ENCODE measurements at regions not wholly inside any gene's neighbourhood (a gene's known extent, or its start where the extent isn't known, plus 50 kb on each side); places are given as distances from the start of the nearest gene placed in this dataset.

- ATAC-seq = no peak
- Histone ChIP-seq H3K9me3 (no peaks in the 10 kb centered on the region), H3K4me1 (no peaks in the 10 kb centered on the region), H3K36me3 (ENCODE audit: insufficient read depth in 1 of 2, low read depth in 1 of 2) (no peaks in the 10 kb centered on the region), H3K27me3 (ENCODE audit: insufficient read depth in 3 of 3, low read length in 2 of 3) (no peaks in the 10 kb centered on the region), H3K4me3 (no peak overlapping the region), H3K27ac (no peak overlapping the region)
- 74 to 84% (median 81%) methylated on average over 1 of the region's 1 CpG for WGBS, 3 donors
- TF ChIP-seq, protein P1, sequence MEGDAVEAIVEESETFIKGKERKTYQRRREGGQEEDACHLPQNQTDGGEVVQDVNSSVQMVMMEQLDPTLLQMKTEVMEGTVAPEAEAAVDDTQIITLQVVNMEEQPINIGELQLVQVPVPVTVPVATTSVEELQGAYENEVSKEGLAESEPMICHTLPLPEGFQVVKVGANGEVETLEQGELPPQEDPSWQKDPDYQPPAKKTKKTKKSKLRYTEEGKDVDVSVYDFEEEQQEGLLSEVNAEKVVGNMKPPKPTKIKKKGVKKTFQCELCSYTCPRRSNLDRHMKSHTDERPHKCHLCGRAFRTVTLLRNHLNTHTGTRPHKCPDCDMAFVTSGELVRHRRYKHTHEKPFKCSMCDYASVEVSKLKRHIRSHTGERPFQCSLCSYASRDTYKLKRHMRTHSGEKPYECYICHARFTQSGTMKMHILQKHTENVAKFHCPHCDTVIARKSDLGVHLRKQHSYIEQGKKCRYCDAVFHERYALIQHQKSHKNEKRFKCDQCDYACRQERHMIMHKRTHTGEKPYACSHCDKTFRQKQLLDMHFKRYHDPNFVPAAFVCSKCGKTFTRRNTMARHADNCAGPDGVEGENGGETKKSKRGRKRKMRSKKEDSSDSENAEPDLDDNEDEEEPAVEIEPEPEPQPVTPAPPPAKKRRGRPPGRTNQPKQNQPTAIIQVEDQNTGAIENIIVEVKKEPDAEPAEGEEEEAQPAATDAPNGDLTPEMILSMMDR (IDR thresholded peaks at IDR 0.05) = no peak
- intact Hi-C loops (cut with DNase I) = no loop called here
- no peak for DNase-seq
Observed at GRCh38 chr2:15018814-15019213, 386.3 kb downstream of the LRATD1 start.

GRCh38 chr2:15023221-15023620 lies 390.7 kb downstream of the LRATD1 start:
- WGBS, 3 donors = 83 to 87% (median 84%) methylated on average over 1 of the region's 1 CpG
- intact Hi-C loops (cut with DNase I) = no loop called here
- TF ChIP-seq, protein P1 (IDR thresholded peaks at IDR 0.05) = no peak
- Histone ChIP-seq H3K27ac (no peak overlapping the region), H3K9me3 (no peaks in the 10 kb centered on the region), H3K4me3 (no peak overlapping the region), H3K27me3 (ENCODE audit: insufficient read depth in 3 of 3, low read length in 2 of 3) (no peaks in the 10 kb centered on the region), H3K4me1 (no peaks in the 10 kb centered on the region), H3K36me3 (ENCODE audit: insufficient read depth in 1 of 2, low read depth in 1 of 2) (no peaks in the 10 kb centered on the region)
- ATAC-seq (no peak), DNase-seq (no peak)

- H3K27ac ChIP-seq = no peak overlapping the region
- 19 to 45% (median 27%) methylated on average over 2 of the region's 2 CpGs for WGBS, 3 donors
- intact Hi-C loops (cut with DNase I) = no loop called here
- H3K4me1 ChIP-seq = no peaks in the 10 kb centered on the region
- TF ChIP-seq, protein P1 (IDR thresholded peaks at IDR 0.05) = no peak
- no peak overlapping the region for H3K4me3 ChIP-seq
- no peaks in the 10 kb centered on the region for H3K27me3 ChIP-seq (ENCODE audit: insufficient read depth in 3 of 3, low read length in 2 of 3)
- ATAC-seq = no peak
- no peaks in the 10 kb centered on the region for H3K9me3 ChIP-seq
- no peaks in the 10 kb centered on the region for H3K36me3 ChIP-seq (ENCODE audit: insufficient read depth in 1 of 2, low read depth in 1 of 2)
- no peak for DNase-seq
Observed at GRCh38 chr2:15028406-15028805, 395.9 kb downstream of the LRATD1 start.

DNA sequence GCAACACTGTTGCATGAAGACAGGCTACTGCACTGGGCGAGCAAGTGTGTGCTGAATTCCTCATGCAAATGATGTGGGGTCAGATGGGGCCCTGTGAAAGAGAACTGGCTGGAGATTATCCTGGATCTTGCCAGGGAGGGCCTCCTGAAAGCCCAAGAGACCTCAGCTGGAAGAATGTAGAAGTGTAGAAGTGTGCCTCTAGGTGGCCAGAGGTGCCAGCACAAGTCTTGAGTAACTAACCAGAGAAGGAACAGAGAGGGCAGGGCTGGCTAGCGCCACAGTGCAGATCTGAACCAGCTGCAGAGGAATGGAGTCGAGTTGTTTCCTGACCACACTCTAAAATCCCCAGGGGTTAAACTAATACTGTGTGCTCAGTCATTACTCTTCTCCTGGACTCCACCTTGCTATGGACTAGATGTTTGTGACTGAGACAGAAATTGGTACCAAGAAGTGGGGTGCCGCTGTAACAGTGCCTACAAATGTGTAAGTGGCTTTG lies 399.3 kb downstream of the LRATD1 start:
- no peaks in the 10 kb centered on the region for H3K36me3 ChIP-seq (ENCODE audit: insufficient read depth in 1 of 2, low read depth in 1 of 2)
- no peaks in the 10 kb centered on the region for H3K4me1 ChIP-seq
- H3K4me3 ChIP-seq = no peak overlapping the region
- no peak overlapping the region for H3K27ac ChIP-seq
- TF ChIP-seq, protein P1 (IDR thresholded peaks at IDR 0.05) = no peak
- 66 to 84% (median 70%) methylated on average over 4 of the region's 4 CpGs for WGBS, 3 donors
- no peaks in the 10 kb centered on the region for H3K9me3 ChIP-seq
- intact Hi-C loops (cut with DNase I) = no loop called here
- no peaks in the 10 kb centered on the region for H3K27me3 ChIP-seq (ENCODE audit: insufficient read depth in 3 of 3, low read length in 2 of 3)
- ATAC-seq (no peak), DNase-seq (no peak)

DNA sequence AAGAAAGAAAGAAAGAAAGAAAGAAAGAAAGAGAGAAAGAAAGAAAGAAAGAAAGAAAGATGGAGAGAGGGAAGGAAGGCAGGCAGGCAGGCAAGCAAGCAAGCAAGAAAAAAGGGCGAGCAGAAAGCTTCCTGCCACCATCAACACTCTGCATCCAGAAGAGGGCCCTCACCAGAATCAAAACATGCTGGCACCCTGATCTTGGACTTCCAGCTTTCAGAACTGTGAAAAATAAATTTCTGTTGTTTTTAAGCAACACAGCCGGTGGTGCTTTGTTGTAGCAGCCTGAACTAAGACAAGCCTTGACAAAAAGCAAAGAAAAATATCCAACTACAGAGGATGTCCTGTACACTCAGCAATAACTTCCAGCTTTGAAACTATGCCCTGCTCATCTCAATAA lies 401.7 kb downstream of the LRATD1 start:
- ATAC-seq = no peak
- H3K4me1 ChIP-seq = no peaks in the 10 kb centered on the region
- H3K27me3 ChIP-seq (ENCODE audit: insufficient read depth in 3 of 3, low read length in 2 of 3) = no peaks in the 10 kb centered on the region
- no peak overlapping the region for H3K27ac ChIP-seq
- H3K36me3 ChIP-seq (ENCODE audit: insufficient read depth in 1 of 2, low read depth in 1 of 2) = no peaks in the 10 kb centered on the region
- 21 to 55% (median 24%) methylated on average over 2 of the region's 2 CpGs for WGBS, 3 donors
- DNase-seq = no peak
- no peak overlapping the region for H3K4me3 ChIP-seq
- intact Hi-C loops (cut with DNase I) = no loop called here
- H3K9me3 ChIP-seq = no peaks in the 10 kb centered on the region
- TF ChIP-seq, protein P1 (IDR thresholded peaks at IDR 0.05) = no peak

Measured in psoas muscle (tissue), 7 donors.